PC-3 (cell line): ENCODE measurements at regions not wholly inside any gene's neighbourhood (a gene's known extent, or its start where the extent isn't known, plus 50 kb on each side); places are given as distances from the start of the nearest gene placed in this dataset.

ENCODE experiments used
- EZH2 ChIP-seq: fragments of 300-600 bp; sonication (generic); IDR thresholded peaks from one replicate; pipeline ENCODE4 v1.6.1; 2017; ENCODE audit warnings: antibody characterized with exemption, mild to moderate bottlenecking, low read length; ENCODE audit not compliant: unreplicated experiment
- TF ChIP-seq, protein P1 (sequence below): fragments of 300-600 bp; sonication (generic); conservative IDR thresholded peaks from 2 replicates; pipeline ENCODE4 v1.5.1; 2017; ENCODE audit warnings: antibody characterized with exemption, low read depth, mild to moderate bottlenecking, low read length

DNA sequence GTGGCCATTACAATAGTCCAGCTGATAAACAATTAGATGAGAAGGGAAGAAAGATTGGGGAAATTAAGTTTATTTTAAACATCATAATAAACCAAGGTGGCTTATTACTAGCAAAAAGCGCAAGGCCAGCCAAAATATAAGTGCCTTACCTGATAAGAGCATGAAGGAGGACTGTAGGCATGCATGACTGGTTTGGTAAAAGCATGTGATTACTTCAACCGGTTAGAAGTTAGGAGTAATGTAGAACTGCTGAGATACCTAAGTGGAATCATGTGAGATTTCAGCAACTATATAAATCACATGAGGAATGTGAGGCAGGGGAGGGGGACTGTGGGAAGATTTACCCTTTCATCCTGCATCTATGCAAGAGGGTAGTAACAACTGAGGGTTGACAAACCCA is 59.7 kb upstream of the CCDC196 start:
- TF ChIP-seq, protein P1, sequence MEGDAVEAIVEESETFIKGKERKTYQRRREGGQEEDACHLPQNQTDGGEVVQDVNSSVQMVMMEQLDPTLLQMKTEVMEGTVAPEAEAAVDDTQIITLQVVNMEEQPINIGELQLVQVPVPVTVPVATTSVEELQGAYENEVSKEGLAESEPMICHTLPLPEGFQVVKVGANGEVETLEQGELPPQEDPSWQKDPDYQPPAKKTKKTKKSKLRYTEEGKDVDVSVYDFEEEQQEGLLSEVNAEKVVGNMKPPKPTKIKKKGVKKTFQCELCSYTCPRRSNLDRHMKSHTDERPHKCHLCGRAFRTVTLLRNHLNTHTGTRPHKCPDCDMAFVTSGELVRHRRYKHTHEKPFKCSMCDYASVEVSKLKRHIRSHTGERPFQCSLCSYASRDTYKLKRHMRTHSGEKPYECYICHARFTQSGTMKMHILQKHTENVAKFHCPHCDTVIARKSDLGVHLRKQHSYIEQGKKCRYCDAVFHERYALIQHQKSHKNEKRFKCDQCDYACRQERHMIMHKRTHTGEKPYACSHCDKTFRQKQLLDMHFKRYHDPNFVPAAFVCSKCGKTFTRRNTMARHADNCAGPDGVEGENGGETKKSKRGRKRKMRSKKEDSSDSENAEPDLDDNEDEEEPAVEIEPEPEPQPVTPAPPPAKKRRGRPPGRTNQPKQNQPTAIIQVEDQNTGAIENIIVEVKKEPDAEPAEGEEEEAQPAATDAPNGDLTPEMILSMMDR = no peak
- TF ChIP-seq EZH2 = no peak
